IMR-90 (cell line): ENCODE measurements at regions not wholly inside any gene's neighbourhood (a gene's known extent, or its start where the extent isn't known, plus 50 kb on each side); places are given as distances from the start of the nearest gene placed in this dataset.

Experiments used
- ATAC-seq: fragments of 200-7000 bp; cut with Tn5 transposase; 2 replicates; pipeline ENCODE4 v1.9.1; 2020; ENCODE audit warnings: low read depth, mild to moderate bottlenecking, moderate library complexity
- BruUV-seq: library from RNA; stranded (reverse); fragments of 400-500 nt; replicated peaks from 2 replicates; lab custom pipeline; 2021; lab: Mats Ljungman, UMichigan
- CTCF ChIA-PET: fragments of 300-600 bp; formaldehyde crosslinking; extraction: SDS; loops from one replicate; lab custom pipeline; 2021; ENCODE audit warnings: antibody characterized with exemption; lab: Yijun Ruan, JAX
- POLR2A ChIA-PET: fragments of 300-600 bp; sonication (Branson Sonifier 250); formaldehyde crosslinking; loops from one replicate; lab custom pipeline; 2022; ENCODE audit warnings: antibody characterized with exemption; ENCODE audit not compliant: unreplicated experiment; lab: Charles Lee
- DNase-seq: peaks from one replicate; pipeline ENCODE4 v3.0.0; 2013
- H2AFZ ChIP-seq: replicated peaks from 2 replicates; pipeline ENCODE3; 2013; ENCODE audit warnings: low read length, mild to moderate bottlenecking; ENCODE audit not compliant: poor library complexity
- H2AK5ac ChIP-seq: 2 replicates; pipeline ENCODE4 v1.6.1; 2013; ENCODE audit warnings: low read depth, low read length, inconsistent platforms
- H2AK9ac ChIP-seq: replicated peaks from 2 replicates; pipeline ENCODE3; 2013; ENCODE audit warnings: mild to moderate bottlenecking, low read depth, low read length, moderate library complexity; ENCODE audit not compliant: poor library complexity
- H2BK120ac ChIP-seq: 2 replicates; pipeline ENCODE4 v1.6.1; 2013; ENCODE audit warnings: low read depth, low read length, inconsistent platforms
- H2BK15ac ChIP-seq: 3 replicates; pipeline ENCODE4 v1.6.1; 2013; ENCODE audit warnings: low read depth, low read length, inconsistent platforms
- H2BK20ac ChIP-seq: 2 replicates; pipeline ENCODE4 v1.6.1; 2013; ENCODE audit warnings: low read depth, mild to moderate bottlenecking, inconsistent platforms, low read length, moderate library complexity
- H2BK5ac ChIP-seq: 2 replicates; pipeline ENCODE4 v1.6.1; 2013; ENCODE audit warnings: mild to moderate bottlenecking, low read depth, low read length, inconsistent platforms; ENCODE audit not compliant: poor library complexity, severe bottlenecking
- H3K14ac ChIP-seq: replicated peaks from 2 replicates; pipeline ENCODE4 v1.6.1; 2013; ENCODE audit warnings: low read depth, low read length, inconsistent platforms
- H3K18ac ChIP-seq: 2 replicates; pipeline ENCODE4 v1.6.1; 2013; ENCODE audit warnings: low read depth, low read length, control low read depth
- H3K23ac ChIP-seq: 2 replicates; pipeline ENCODE4 v1.6.1; 2013; ENCODE audit warnings: low read depth, low read length, inconsistent platforms
- H3K27ac ChIP-seq: 2 replicates; pipeline ENCODE4 v1.5.1; 2013; ENCODE audit warnings: mild to moderate bottlenecking, control low read depth, low read length; ENCODE audit not compliant: insufficient read depth
- H3K27me3 ChIP-seq: 2 replicates; pipeline ENCODE4 v1.6.1; 2013; ENCODE audit warnings: low read length; ENCODE audit not compliant: control insufficient read depth, insufficient read depth
- H3K36me3 ChIP-seq: 2 replicates; pipeline ENCODE4 v1.6.1; 2013; ENCODE audit warnings: low read length, mixed read lengths; ENCODE audit not compliant: control insufficient read depth, insufficient read depth
- H3K4ac ChIP-seq: 2 replicates; pipeline ENCODE4 v1.6.1; 2013; ENCODE audit warnings: low read depth, low read length, inconsistent platforms
- H3K4me1 ChIP-seq: 2 replicates; pipeline ENCODE4 v1.6.1; 2013; ENCODE audit warnings: low read length, mixed read lengths; ENCODE audit not compliant: control insufficient read depth, insufficient read depth
- H3K4me2 ChIP-seq: 2 replicates; pipeline ENCODE4 v1.6.1; 2013; ENCODE audit warnings: low read depth, mild to moderate bottlenecking, control low read depth, low read length, moderate library complexity
- H3K4me3 ChIP-seq: 2 replicates; pipeline ENCODE4 v1.5.1; 2013; ENCODE audit warnings: low read depth, mild to moderate bottlenecking, control low read depth, low read length, moderate library complexity; ENCODE audit not compliant: insufficient read depth
- H3K56ac ChIP-seq: 2 replicates; pipeline ENCODE4 v1.6.1; 2013; ENCODE audit warnings: low read length, inconsistent platforms; ENCODE audit not compliant: insufficient read depth; ENCODE audit errors: extremely low read depth
- H3K79me1 ChIP-seq, 2 experiments: 2 replicates each; pipeline ENCODE4 v1.6.1; 2013; ENCODE audit warnings: low read length in 2 of 2, inconsistent platforms in 1 of 2, low read depth in 1 of 2
- H3K9ac ChIP-seq: 2 replicates; pipeline ENCODE4 v1.6.1; 2013; ENCODE audit warnings: low read depth, low read length, control low read depth
- H3K9me1 ChIP-seq: 2 replicates; pipeline ENCODE4 v1.6.1; 2013; ENCODE audit warnings: low read length, inconsistent platforms; ENCODE audit not compliant: insufficient read depth
- H3K9me3 ChIP-seq: 2 replicates; pipeline ENCODE4 v1.6.1; 2013; ENCODE audit warnings: low read length; ENCODE audit not compliant: control insufficient read depth, insufficient read depth
- H4K20me1 ChIP-seq: 2 replicates; pipeline ENCODE4 v1.6.1; 2013; ENCODE audit warnings: low read length, inconsistent platforms; ENCODE audit not compliant: insufficient read depth
- H4K5ac ChIP-seq: 2 replicates; pipeline ENCODE4 v1.6.1; 2013; ENCODE audit warnings: mild to moderate bottlenecking, low read depth, low read length, control low read depth
- H4K8ac ChIP-seq, 2 experiments: 2 replicates each; pipeline ENCODE4 v1.6.1; 2013; ENCODE audit warnings: low read depth in 2 of 2, low read length in 2 of 2, control low read depth in 1 of 2, inconsistent platforms in 1 of 2
- H4K91ac ChIP-seq: 2 replicates; pipeline ENCODE4 v1.6.1; 2013; ENCODE audit warnings: low read depth, low read length, inconsistent platforms; ENCODE audit not compliant: insufficient read depth
- BHLHE40 ChIP-seq: fragments of 150-350 bp; IDR thresholded peaks from 2 replicates; pipeline ENCODE4 v1.6.1; 2016; ENCODE audit warnings: mild to moderate bottlenecking, low read depth, low read length
- CEBPB ChIP-seq: IDR thresholded peaks from 2 replicates; pipeline ENCODE4 v1.6.1; 2012; ENCODE audit warnings: low read depth, low read length, improper control_type of control experiment
- CHD1 ChIP-seq: IDR thresholded peaks from 2 replicates; pipeline ENCODE4 v1.6.1; 2012; ENCODE audit warnings: low read depth, low read length, improper control_type of control experiment
- ELK1 ChIP-seq: fragments of 150-350 bp; IDR thresholded peaks from 2 replicates; pipeline ENCODE4 v1.6.1; 2016; ENCODE audit warnings: low read depth, mild to moderate bottlenecking, low read length, moderate library complexity, borderline replicate concordance
- FOS ChIP-seq: fragments of 150-350 bp; IDR thresholded peaks from 2 replicates; pipeline ENCODE4 v1.6.1; 2016; ENCODE audit warnings: low read depth, low read length
- MAFK ChIP-seq: IDR thresholded peaks from 2 replicates; pipeline ENCODE4 v1.6.1; 2012; ENCODE audit warnings: low read depth, low read length, improper control_type of control experiment
- MAZ ChIP-seq: IDR thresholded peaks from 2 replicates; pipeline ENCODE4 v1.6.1; 2012; ENCODE audit warnings: low read depth, mild to moderate bottlenecking, low read length, improper control_type of control experiment, moderate library complexity, borderline replicate concordance
- MXI1 ChIP-seq: IDR thresholded peaks from 2 replicates; pipeline ENCODE4 v1.6.1; 2012; ENCODE audit warnings: low read depth, mild to moderate bottlenecking, low read length, moderate library complexity, borderline replicate concordance
- NFE2L2 ChIP-seq: fragments of 150-350 bp; IDR thresholded peaks from 2 replicates; pipeline ENCODE4 v1.6.1; 2016; ENCODE audit warnings: low read depth, mild to moderate bottlenecking, low read length
- POLR2A ChIP-seq: IDR thresholded peaks from 2 replicates; pipeline ENCODE4 v1.6.1; 2012; ENCODE audit warnings: mild to moderate bottlenecking, low read depth, low read length
- RAD21 ChIP-seq: IDR thresholded peaks from 2 replicates; pipeline ENCODE4 v1.6.1; 2012; ENCODE audit warnings: low read length, improper control_type of control experiment
- RCOR1 ChIP-seq: IDR thresholded peaks from 2 replicates; pipeline ENCODE4 v1.6.1; 2012; ENCODE audit warnings: mild to moderate bottlenecking, low read length, improper control_type of control experiment; ENCODE audit not compliant: insufficient replicate concordance
- RFX5 ChIP-seq: IDR thresholded peaks from 2 replicates; pipeline ENCODE4 v1.8.0; 2012; ENCODE audit warnings: low read depth, mild to moderate bottlenecking, low read length, moderate library complexity
- SMC3 ChIP-seq: fragments of 150-350 bp; IDR thresholded peaks from 2 replicates; pipeline ENCODE4 v1.6.1; 2016; ENCODE audit warnings: low read depth, mild to moderate bottlenecking, antibody characterized with exemption, low read length, moderate library complexity
- WGBS, 2 experiments: methylation state at CpG; one replicate each; pipeline versions ENCODE4 v1.1.5 to v1.1.7; 2013; ENCODE audit warnings: missing lambda C conversion rate in 2 of 2; ENCODE audit not compliant: insufficient read length in 1 of 2; ENCODE audit errors: extremely low coverage in 2 of 2; 5-methylcytosine and 5-hydroxymethylcytosine counted together
- dilution Hi-C: fragments of 300-500 bp; cut with HindIII; formaldehyde crosslinking; loops from one replicate; pipeline ENCODE4 v1.14.3; 2018; ENCODE audit warnings: low sequenced_read_pairs; ENCODE audit not compliant: unreplicated experiment
- in situ Hi-C: fragments of 300-500 bp; cut with MboI; formaldehyde crosslinking; loops from 3 replicates; pipeline ENCODE4 v1.14.3; 2019; ENCODE audit warnings: low sequenced_read_pairs, inconsistent platforms, mixed read lengths
- intact Hi-C: fragments of 100-400 bp; cut with micrococcal nuclease; formaldehyde crosslinking; loops from 2 replicates; pipeline ENCODE4 v1.10.0; 2022
- TF ChIP-seq, protein P1 (sequence below): fragments of 150-350 bp; IDR thresholded peaks from 2 replicates; pipeline ENCODE4 v1.6.1; 2017; ENCODE audit warnings: mild to moderate bottlenecking, antibody characterized with exemption, low read length, low read depth
- TF ChIP-seq, protein P2 (sequence below): conservative IDR thresholded peaks from 2 replicates; pipeline ENCODE4 v1.5.1; 2012; ENCODE audit warnings: mild to moderate bottlenecking, low read depth, low read length, improper control_type of control experiment

DNA sequence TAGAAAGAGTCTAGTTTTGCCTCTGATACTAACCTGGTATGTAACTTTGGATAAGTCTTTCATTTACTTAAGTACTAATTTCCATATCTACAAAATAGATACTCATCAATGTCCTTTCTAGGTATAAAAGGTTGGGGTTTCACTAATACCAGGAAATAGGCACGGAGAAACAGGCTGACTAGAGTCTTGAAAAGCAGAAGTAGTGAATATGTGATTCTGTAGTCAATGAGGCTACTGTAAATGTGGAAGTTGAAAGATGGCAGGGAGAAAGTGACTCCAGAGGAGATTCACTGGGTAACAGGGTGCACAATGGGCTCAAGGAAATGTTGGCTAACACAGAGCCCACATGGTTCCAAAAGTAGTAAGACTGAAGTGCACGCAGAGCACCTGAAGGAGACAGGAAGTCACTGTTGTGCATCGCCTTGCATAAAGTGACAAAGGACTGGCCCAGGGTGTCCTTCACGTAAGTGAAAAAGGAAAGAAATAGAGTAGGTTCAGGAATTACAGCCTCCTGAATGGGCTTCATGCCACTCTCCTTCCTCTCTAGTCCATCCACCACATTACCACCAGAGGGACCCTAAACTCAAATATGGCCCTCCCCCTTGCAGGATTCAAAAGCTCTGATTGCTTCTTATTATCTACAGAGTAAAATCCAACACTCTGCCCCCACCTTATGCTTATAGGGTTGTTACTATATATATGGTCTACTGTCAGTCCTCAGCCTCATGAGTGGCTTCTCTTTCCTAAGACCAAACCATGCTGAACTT is 288.0 kb upstream of the SMARCA2 start:
- Histone ChIP-seq H2BK15ac (no peak overlapping the region), H2AFZ (no peak overlapping the region), H3K14ac (no peak overlapping the region), H2AK9ac (no peak overlapping the region), H3K79me1 (no peaks in the 10 kb centered on the region), H3K4me1 (no peaks in the 10 kb centered on the region), H2BK5ac (no peak overlapping the region), H3K23ac (no peak overlapping the region), H3K9me1 (no peaks in the 10 kb centered on the region), H3K4me2 (no peak overlapping the region), H4K20me1 (no peaks in the 10 kb centered on the region), H4K5ac (no peak overlapping the region), H3K18ac (no peak overlapping the region), H2BK120ac (no peak overlapping the region), H4K8ac (no peak overlapping the region), H3K4me3 (no peak overlapping the region), H2AK5ac (no peak overlapping the region), H3K36me3 (no peaks in the 10 kb centered on the region), H3K9me3 (peaks cover 11% of the 10 kb centered on the region; the same call in 1 of the 2 replicates), H4K91ac (no peak overlapping the region), H3K56ac (no peak overlapping the region), H3K9ac (no peak overlapping the region), H2BK20ac (no peak overlapping the region), H3K27me3 (no peaks in the 10 kb centered on the region), H3K27ac (no peak overlapping the region), H3K4ac (no peak overlapping the region)
- no peak for TF ChIP-seq CHD1
- TF ChIP-seq CEBPB = no peak
- no peak for TF ChIP-seq NFE2L2
- TF ChIP-seq MAFK = no peak
- no peak for TF ChIP-seq MXI1
- TF ChIP-seq, protein P1, sequence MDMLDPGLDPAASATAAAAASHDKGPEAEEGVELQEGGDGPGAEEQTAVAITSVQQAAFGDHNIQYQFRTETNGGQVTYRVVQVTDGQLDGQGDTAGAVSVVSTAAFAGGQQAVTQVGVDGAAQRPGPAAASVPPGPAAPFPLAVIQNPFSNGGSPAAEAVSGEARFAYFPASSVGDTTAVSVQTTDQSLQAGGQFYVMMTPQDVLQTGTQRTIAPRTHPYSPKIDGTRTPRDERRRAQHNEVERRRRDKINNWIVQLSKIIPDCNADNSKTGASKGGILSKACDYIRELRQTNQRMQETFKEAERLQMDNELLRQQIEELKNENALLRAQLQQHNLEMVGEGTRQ = no peak
- TF ChIP-seq POLR2A = no peak
- TF ChIP-seq RFX5 = no peak
- TF ChIP-seq MAZ = no peak
- no peak for TF ChIP-seq FOS
- TF ChIP-seq, protein P2, sequence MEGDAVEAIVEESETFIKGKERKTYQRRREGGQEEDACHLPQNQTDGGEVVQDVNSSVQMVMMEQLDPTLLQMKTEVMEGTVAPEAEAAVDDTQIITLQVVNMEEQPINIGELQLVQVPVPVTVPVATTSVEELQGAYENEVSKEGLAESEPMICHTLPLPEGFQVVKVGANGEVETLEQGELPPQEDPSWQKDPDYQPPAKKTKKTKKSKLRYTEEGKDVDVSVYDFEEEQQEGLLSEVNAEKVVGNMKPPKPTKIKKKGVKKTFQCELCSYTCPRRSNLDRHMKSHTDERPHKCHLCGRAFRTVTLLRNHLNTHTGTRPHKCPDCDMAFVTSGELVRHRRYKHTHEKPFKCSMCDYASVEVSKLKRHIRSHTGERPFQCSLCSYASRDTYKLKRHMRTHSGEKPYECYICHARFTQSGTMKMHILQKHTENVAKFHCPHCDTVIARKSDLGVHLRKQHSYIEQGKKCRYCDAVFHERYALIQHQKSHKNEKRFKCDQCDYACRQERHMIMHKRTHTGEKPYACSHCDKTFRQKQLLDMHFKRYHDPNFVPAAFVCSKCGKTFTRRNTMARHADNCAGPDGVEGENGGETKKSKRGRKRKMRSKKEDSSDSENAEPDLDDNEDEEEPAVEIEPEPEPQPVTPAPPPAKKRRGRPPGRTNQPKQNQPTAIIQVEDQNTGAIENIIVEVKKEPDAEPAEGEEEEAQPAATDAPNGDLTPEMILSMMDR = no peak
- TF ChIP-seq SMC3 = no peak
- TF ChIP-seq RAD21 = no peak
- no peak for TF ChIP-seq RCOR1
- TF ChIP-seq BHLHE40 = no peak
- no peak for TF ChIP-seq ELK1
- ChIA-PET CTCF (no interaction called here), POLR2A (no interaction called here)
- intact Hi-C loops (no loop called here), dilution Hi-C loops (no loop called here), in situ Hi-C loops (no loop called here)
- DNase-seq (no peak), ATAC-seq (no peak)
- WGBS, 2 experiments = no CpG with 5 or more reads among the region's 4 CpGs
- BruUV-seq = no TSS peak
